Mucosa of descending colon (tissue), 3 donors: ENCODE measurements at regions not wholly inside any gene's neighbourhood (a gene's known extent, or its start where the extent isn't known, plus 50 kb on each side); places are given as distances from the start of the nearest gene placed in this dataset.

Source experiments
- ATAC-seq: fragments of 200-7000 bp; cut with Tn5 transposase; one replicate; pipeline ENCODE4 v1.9.1; 2020; ENCODE audit warnings: mild to moderate bottlenecking, moderate library complexity
- DNase-seq, 3 donors: peaks; one replicate each; pipeline ENCODE4 v3.0.0-alpha.2; 2020
- H3K36me3 ChIP-seq: fragments of 200-600 bp; one replicate; pipeline ENCODE4 v1.8.0; 2021; ENCODE audit warnings: low read depth, mild to moderate bottlenecking
- H3K4me1 ChIP-seq: fragments of 200-600 bp; one replicate; pipeline ENCODE4 v1.8.0; 2021; ENCODE audit warnings: low read depth, mild to moderate bottlenecking
- H3K4me3 ChIP-seq: fragments of 200-600 bp; one replicate; pipeline ENCODE4 v1.8.0; 2021; ENCODE audit warnings: mild to moderate bottlenecking
- H3K9me3 ChIP-seq: fragments of 200-600 bp; one replicate; pipeline ENCODE4 v1.8.0; 2021; ENCODE audit warnings: mild to moderate bottlenecking
- intact Hi-C, 2 donors: fragments of 100-400 bp; cut with DNase I in 1 of 2; cut with micrococcal nuclease in 1 of 2; formaldehyde crosslinking; loops; one replicate each; pipeline versions ENCODE4 v1.11.0 to v1.11.1; 2022; cut with DNase I, micrococcal nuclease
- TF ChIP-seq, protein P1 (sequence below): fragments of 200-600 bp; IDR thresholded peaks from one replicate; pipeline ENCODE4 v1.8.0; 2022; ENCODE audit warnings: antibody characterized with exemption, mild to moderate bottlenecking
- donor health status: DM: no; HTN: no; CAD: no; lungs with moderate emphysema.
- donor health status: DM: no; HTN: no; CAD: no.
- donor health status: DM: no; HTN: yes; CAD: no.

- DNase-seq = no peak
- no peaks in the 10 kb centered on the region for H3K4me1 ChIP-seq
- intact Hi-C loops = no loop called here
- no peak for ATAC-seq
- no peak overlapping the region for H3K4me3 ChIP-seq
- H3K36me3 ChIP-seq = no peaks in the 10 kb centered on the region
- H3K9me3 ChIP-seq = no peaks in the 10 kb centered on the region
- TF ChIP-seq, protein P1, sequence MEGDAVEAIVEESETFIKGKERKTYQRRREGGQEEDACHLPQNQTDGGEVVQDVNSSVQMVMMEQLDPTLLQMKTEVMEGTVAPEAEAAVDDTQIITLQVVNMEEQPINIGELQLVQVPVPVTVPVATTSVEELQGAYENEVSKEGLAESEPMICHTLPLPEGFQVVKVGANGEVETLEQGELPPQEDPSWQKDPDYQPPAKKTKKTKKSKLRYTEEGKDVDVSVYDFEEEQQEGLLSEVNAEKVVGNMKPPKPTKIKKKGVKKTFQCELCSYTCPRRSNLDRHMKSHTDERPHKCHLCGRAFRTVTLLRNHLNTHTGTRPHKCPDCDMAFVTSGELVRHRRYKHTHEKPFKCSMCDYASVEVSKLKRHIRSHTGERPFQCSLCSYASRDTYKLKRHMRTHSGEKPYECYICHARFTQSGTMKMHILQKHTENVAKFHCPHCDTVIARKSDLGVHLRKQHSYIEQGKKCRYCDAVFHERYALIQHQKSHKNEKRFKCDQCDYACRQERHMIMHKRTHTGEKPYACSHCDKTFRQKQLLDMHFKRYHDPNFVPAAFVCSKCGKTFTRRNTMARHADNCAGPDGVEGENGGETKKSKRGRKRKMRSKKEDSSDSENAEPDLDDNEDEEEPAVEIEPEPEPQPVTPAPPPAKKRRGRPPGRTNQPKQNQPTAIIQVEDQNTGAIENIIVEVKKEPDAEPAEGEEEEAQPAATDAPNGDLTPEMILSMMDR = no peak
Measured at GRCh38 chr15:35771746-35772442, 225.9 kb upstream of the DPH6 start.

GRCh38 chr15:35774653-35775052, 228.7 kb upstream of the DPH6 start:
- Histone ChIP-seq H3K36me3 (no peaks in the 10 kb centered on the region), H3K9me3 (no peaks in the 10 kb centered on the region), H3K4me3 (no peak overlapping the region), H3K4me1 (no peaks in the 10 kb centered on the region)
- intact Hi-C loops = no loop called here
- no peak for ATAC-seq
- no peak for DNase-seq
- TF ChIP-seq, protein P1 = no peak

GRCh38 chr15:35775471-35775870, 229.5 kb upstream of the DPH6 start:
- Histone ChIP-seq H3K9me3 (no peaks in the 10 kb centered on the region), H3K4me3 (no peak overlapping the region), H3K4me1 (no peaks in the 10 kb centered on the region), H3K36me3 (no peaks in the 10 kb centered on the region)
- TF ChIP-seq, protein P1 = no peak
- ATAC-seq (no peak), DNase-seq (no peak)
- intact Hi-C loops = no loop called here

GRCh38 chr15:35777061-35777460, 231.1 kb upstream of the DPH6 start:
- Histone ChIP-seq H3K9me3 (no peaks in the 10 kb centered on the region), H3K4me1 (no peaks in the 10 kb centered on the region)
- TF ChIP-seq, protein P1 = no peak

DNA sequence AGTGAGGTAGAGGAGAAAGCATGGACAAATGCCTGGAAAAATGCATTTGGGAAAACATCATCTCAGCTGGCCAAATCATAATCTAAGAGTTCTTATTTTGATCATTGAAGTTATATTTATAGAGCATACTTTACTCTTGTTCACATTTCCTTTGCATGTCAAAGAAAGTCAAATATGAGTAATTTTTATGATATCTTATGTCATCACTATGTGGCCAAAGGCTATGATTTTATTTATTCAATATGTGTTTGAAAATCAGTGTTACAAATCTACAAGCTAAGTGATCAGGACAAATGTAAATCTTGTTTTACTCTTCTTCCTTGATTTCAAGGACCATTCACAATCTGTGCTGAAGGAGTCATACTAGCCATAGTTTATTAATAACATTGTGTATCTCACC, 237.2 kb upstream of the DPH6 start:
- TF ChIP-seq, protein P1 = no peak
- intact Hi-C loops = no loop called here
- H3K4me1 ChIP-seq = no peaks in the 10 kb centered on the region

More at GRCh38 chr15:35777061-35777460, 231.1 kb upstream of the DPH6 start:
- DNase-seq (no peak), ATAC-seq (no peak)
- H3K4me3 ChIP-seq = no peak overlapping the region
- intact Hi-C loops = no loop called here
- H3K36me3 ChIP-seq = no peaks in the 10 kb centered on the region

GRCh38 chr15:35784745-35785144, 238.8 kb upstream of the DPH6 start:
- Histone ChIP-seq H3K4me3 (no peak overlapping the region), H3K4me1 (no peaks in the 10 kb centered on the region), H3K9me3 (no peaks in the 10 kb centered on the region), H3K36me3 (no peaks in the 10 kb centered on the region)
- TF ChIP-seq, protein P1 = no peak
- intact Hi-C loops = no loop called here
- ATAC-seq (no peak), DNase-seq (no peak)

More for the DNA sequence above, 237.2 kb upstream of the DPH6 start:
- DNase-seq (no peak), ATAC-seq (no peak)
- Histone ChIP-seq H3K4me3 (no peak overlapping the region), H3K9me3 (no peaks in the 10 kb centered on the region), H3K36me3 (no peaks in the 10 kb centered on the region)
